ENCODE measurements at regions not wholly inside any gene's neighbourhood (a gene's known extent, or its start where the extent isn't known, plus 50 kb on each side); places are given as distances from the start of the nearest gene placed in this dataset.

DNA sequence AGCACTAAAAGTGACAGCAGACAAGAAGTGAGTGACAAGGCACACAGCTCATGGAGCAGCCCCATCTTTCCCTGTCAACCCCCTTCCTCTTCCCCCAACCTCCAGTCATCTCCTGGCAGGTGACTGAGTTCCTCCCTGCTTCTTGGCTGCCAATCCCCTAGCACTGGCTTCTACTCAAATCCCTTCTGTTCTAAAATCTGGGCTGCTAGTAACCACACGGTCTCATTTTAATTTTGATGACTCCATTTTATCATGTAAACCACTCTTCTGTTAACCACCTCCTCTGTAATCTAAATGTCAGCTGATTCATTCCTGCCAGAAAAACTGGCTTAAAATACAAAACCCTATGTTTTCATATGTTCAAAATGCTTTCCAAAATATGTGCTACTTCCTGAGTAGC is 419.8 kb upstream of the MON1B start:
- ATAC-seq (no peak), DNase-seq (ENCODE audit: low read depth in 1 of 2, low spot score in 1 of 2) (no peak), FAIRE-seq (no peak)
- H3K27ac ChIP-seq = no peak overlapping the region
- 3% methylated on average over 1 of the region's 1 CpG for WGBS (ENCODE audit: missing lambda C conversion rate)
- ChIA-PET CTCF (no interaction called here), POLR2A (no interaction called here)
- H3K4me3 ChIP-seq = no peak overlapping the region
- no peaks in the 10 kb centered on the region for H3K4me1 ChIP-seq
- H3K4me2 ChIP-seq = no peak overlapping the region
- no peaks in the 10 kb centered on the region for H3K9me3 ChIP-seq
- TF ChIP-seq PHF8 (IDR thresholded peaks at IDR 0.05; ENCODE audit: borderline replicate concordance, low read depth) = no peak
- TF ChIP-seq SREBF2 (IDR thresholded peaks at IDR 0.05) = no peak
- no peak for TF ChIP-seq CBX2 (IDR thresholded peaks at IDR 0.05; ENCODE audit: borderline replicate concordance, low read depth)
- TF ChIP-seq NPAS2 (CRISPR knock-in tag; IDR thresholded peaks at IDR 0.05; ENCODE audit: borderline replicate concordance) = no peak
- TF ChIP-seq ATOH8 (CRISPR knock-in tag; IDR thresholded peaks at IDR 0.05; ENCODE audit: low read depth) = no peak
- no peak for TF ChIP-seq EHF (CRISPR knock-in tag; IDR thresholded peaks at IDR 0.05)
- TF ChIP-seq MAFK (IDR thresholded peaks at IDR 0.05; ENCODE audit: partially characterized antibody) = no peak
- no peak for TF ChIP-seq RNF2 (IDR thresholded peaks at IDR 0.05; ENCODE audit: borderline replicate concordance, low read depth)
- no peak for TF ChIP-seq HOXA7 (CRISPR knock-in tag; IDR thresholded peaks at IDR 0.05)
- TF ChIP-seq NR3C1 (IDR thresholded peaks at IDR 0.05) = no peak
- no peak for TF ChIP-seq MAZ (IDR thresholded peaks at IDR 0.05; ENCODE audit: borderline replicate concordance, low read depth, low read length)

- ChIA-PET POLR2A (no interaction called here), CTCF (no interaction called here)
- ATAC-seq (no peak), FAIRE-seq (no peak), DNase-seq (ENCODE audit: low read depth in 1 of 2, low spot score in 1 of 2) (no peak)
- 13% methylated on average over 7 of the region's 7 CpGs for WGBS (ENCODE audit: missing lambda C conversion rate)
- no peaks in the 10 kb centered on the region for H3K4me1 ChIP-seq
- no peak overlapping the region for H3K27ac ChIP-seq
- H3K9me3 ChIP-seq = no peaks in the 10 kb centered on the region
- no peak for TF ChIP-seq ZNF302 (CRISPR knock-in tag; IDR thresholded peaks at IDR 0.05)
- TF ChIP-seq, protein P1, sequence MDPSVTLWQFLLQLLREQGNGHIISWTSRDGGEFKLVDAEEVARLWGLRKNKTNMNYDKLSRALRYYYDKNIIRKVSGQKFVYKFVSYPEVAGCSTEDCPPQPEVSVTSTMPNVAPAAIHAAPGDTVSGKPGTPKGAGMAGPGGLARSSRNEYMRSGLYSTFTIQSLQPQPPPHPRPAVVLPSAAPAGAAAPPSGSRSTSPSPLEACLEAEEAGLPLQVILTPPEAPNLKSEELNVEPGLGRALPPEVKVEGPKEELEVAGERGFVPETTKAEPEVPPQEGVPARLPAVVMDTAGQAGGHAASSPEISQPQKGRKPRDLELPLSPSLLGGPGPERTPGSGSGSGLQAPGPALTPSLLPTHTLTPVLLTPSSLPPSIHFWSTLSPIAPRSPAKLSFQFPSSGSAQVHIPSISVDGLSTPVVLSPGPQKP (IDR thresholded peaks at IDR 0.05; ENCODE audit: low read depth, low read length) = no peak
- no peak for TF ChIP-seq HEYL (CRISPR knock-in tag; IDR thresholded peaks at IDR 0.05)
- no peak for TF ChIP-seq NR3C1 (IDR thresholded peaks at IDR 0.05)
- no peak for TF ChIP-seq SREBF2 (IDR thresholded peaks at IDR 0.05)
- TF ChIP-seq BHLHE40 (IDR thresholded peaks at IDR 0.05; ENCODE audit: low read depth, low read length) = no peak
- TF ChIP-seq MAFK (IDR thresholded peaks at IDR 0.05; ENCODE audit: partially characterized antibody) = no peak
- no peak for TF ChIP-seq POLR2AphosphoS2 (conservative IDR thresholded peaks at IDR 0.05; ENCODE audit: low read length)
- no peak for TF ChIP-seq MAZ (IDR thresholded peaks at IDR 0.05; ENCODE audit: borderline replicate concordance, low read depth, low read length)
- no peak for TF ChIP-seq TFCP2L1 (CRISPR knock-in tag; IDR thresholded peaks at IDR 0.05)
- no peak for TF ChIP-seq RARB (CRISPR knock-in tag; IDR thresholded peaks at IDR 0.05)
- TF ChIP-seq CHD2 (IDR thresholded peaks at IDR 0.05; ENCODE audit: low read length, partially characterized antibody) = no peak
- no peak for TF ChIP-seq ZSCAN20 (CRISPR knock-in tag; IDR thresholded peaks at IDR 0.05)
- TF ChIP-seq HDAC2 (IDR thresholded peaks at IDR 0.05) = no peak
- no peak for TF ChIP-seq PBX3 (IDR thresholded peaks at IDR 0.05)
- no peak for TF ChIP-seq RCOR1 (IDR thresholded peaks at IDR 0.05; ENCODE audit: low read depth, low read length)
- no peak overlapping the region for H3K4me2 ChIP-seq
- no peak overlapping the region for H3K4me3 ChIP-seq
Observed at GRCh38 chr16:76777721-76778465, 413.1 kb upstream of the MON1B start.

Data from A549 (cell line).